H54 (cell line): ENCODE measurements at regions not wholly inside any gene's neighbourhood (a gene's known extent, or its start where the extent isn't known, plus 50 kb on each side); places are given as distances from the start of the nearest gene placed in this dataset.

Experiments
- DNase-seq: peaks from one replicate; pipeline ENCODE4 v3.0.0; 2011; ENCODE audit warnings: low spot score, mixed read lengths; ENCODE audit not compliant: insufficient read length
- FAIRE-seq: peaks from 3 replicates; lab custom pipeline; 2011; peaks lifted over from hg19 to GRCh38; lab: Jason Lieb, UNC
- POLR2A ChIP-seq: IDR thresholded peaks from 2 replicates; pipeline ENCODE4 v1.6.1; 2011; ENCODE audit warnings: low read depth, mild to moderate bottlenecking, low read length

DNA sequence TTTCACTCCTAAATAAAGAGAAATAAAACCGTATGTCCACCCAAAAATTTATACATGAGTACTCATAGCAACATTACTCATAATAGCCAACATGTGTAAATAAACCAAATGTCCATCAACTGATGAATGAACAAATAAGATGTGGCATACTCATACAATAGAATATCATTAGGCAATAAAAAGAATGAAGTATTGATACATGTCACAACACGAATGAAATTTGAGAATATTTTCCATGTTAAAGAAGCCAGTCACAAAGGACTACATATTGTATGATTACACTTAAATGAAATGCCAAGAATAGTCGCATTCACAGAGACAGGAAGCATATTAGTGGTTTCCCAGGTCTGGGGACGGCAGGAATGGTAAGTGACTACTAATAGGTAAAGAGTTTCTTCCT is 869.2 kb downstream of the IGSF11 start:
- TF ChIP-seq POLR2A, result no peak
- DNase-seq (no peak), FAIRE-seq (no peak)

DNA sequence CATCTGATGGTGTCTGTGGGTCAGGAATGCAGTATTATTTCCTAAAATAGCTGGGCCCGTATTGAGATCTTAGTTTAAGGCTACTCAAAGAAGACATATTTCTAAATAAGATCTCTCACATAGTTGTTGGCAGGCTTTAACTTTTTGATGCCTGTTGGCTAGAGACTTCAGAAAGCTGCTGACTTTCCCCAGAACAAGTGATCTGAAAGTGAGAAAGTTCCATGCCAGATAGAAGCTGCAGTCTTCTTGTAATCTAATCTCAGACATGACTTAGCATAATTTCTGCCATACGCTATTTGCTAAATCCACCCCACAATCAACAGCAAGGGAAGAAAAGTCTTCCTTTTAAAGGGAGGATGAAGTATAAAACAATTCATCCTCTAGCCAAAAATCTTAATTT is 867.1 kb downstream of the IGSF11 start:
- DNase-seq, result no peak
- no peak for FAIRE-seq

GRCh38 chr3:118168175-118168574 is 866.5 kb downstream of the IGSF11 start:
- no peak for TF ChIP-seq POLR2A
- DNase-seq, result no peak
- no peak for FAIRE-seq

More for the DNA sequence above, 867.1 kb downstream of the IGSF11 start:
- TF ChIP-seq POLR2A, result no peak

DNA sequence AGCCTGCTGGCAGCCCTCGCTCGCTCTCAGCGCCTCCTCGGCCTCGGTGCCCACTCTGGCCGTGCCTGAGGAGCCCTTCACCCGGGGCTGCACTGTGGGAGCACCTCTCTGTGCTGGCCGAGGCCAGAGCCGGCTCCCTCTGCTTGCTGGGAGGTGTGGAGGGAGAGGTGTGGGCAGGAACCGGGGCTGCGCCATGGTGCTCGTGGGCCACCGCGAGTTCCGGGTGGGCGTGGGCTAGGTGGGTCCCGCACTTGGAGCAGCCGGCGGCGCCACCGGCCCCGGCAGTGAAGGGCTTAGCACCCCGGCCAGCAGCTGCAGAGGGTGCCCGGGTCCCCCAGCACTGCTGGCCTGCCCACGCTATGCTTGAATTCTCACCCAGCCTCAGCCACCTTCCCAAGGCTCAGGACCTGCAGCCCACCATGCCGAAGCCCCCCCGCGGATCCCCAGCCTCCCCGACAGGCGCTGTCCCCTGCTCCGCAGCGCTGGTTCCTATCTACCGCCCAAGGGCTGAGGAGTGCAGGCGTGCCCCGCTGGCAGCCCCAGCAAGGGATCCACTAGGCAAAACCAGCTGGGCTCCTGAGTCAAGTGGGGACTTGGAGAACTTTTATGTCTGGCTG is 863.3 kb downstream of the IGSF11 start:
- TF ChIP-seq POLR2A, result no peak
- no peak for DNase-seq
- FAIRE-seq, result no peak

GRCh38 chr3:118180853-118181252 is 853.8 kb downstream of the IGSF11 start:
- DNase-seq, result no peak
- TF ChIP-seq POLR2A, result no peak
- FAIRE-seq, result no peak

DNA sequence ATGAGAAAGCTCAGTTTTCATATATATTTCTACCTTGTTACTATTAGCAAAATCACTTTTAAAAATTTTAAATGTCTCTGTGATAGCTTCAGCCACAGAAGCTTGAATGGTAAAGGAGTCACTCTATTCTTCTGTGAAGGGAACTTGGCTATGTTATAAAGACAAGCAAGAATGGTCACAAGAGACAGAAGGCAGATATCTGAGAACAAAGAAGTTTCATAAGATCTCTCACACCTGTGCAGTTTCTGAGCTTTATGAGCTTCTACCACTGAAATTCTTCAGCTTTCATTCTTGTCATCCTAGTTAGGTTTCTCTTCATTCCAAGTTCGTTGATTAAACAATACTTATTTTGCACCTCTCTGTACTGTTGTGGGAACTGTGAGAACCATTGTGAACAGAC is 853.4 kb downstream of the IGSF11 start:
- no peak for TF ChIP-seq POLR2A
- no peak for DNase-seq
- no peak for FAIRE-seq

DNA sequence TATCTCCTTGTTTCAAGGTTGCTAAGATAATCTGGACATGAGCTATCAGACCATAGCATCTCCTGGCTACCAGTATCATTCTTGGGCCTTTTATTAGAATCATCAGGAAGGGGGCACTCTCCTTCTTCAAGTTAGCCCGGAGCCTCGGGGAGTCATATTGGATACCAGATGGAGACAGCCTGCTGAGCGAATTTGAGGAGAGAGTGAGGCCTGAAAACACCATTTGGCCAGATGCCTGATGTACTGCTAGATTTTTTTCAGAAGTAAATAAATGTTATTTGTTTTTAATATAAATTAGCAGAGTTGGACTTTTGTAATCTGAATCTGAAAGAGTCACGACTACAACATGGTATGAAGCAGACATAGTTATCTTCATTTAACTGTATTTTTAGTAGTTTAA is 848.6 kb downstream of the IGSF11 start:
- TF ChIP-seq POLR2A, result no peak
- DNase-seq (no peak), FAIRE-seq (no peak)

GRCh38 chr3:118187221-118187620 is 847.4 kb downstream of the IGSF11 start:
- DNase-seq (no peak), FAIRE-seq (no peak)
- TF ChIP-seq POLR2A, result no peak

DNA sequence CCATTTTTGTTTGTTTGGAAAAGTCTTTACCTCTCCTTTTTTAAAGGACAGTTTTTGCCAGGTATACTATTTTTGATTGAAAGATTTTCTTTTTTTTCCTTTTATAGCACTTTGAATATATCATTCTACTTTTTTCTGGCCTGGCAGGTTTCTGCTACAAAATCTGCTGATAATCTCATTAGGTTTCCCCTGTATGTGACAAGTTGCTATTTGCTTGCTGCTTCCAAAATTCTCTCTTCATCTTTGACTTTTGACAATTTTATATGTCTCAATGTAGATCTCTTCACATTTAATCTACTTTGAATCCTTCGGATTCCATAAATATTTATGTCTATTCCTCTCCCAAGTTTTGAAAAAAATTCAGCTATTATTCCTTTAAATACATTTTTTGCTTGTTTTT is 838.5 kb downstream of the IGSF11 start:
- no peak for DNase-seq
- no peak for FAIRE-seq
- TF ChIP-seq POLR2A, result no peak

GRCh38 chr3:118199044-118199443 is 835.6 kb downstream of the IGSF11 start:
- no peak for FAIRE-seq
- DNase-seq, result no peak
- TF ChIP-seq POLR2A, result no peak

DNA sequence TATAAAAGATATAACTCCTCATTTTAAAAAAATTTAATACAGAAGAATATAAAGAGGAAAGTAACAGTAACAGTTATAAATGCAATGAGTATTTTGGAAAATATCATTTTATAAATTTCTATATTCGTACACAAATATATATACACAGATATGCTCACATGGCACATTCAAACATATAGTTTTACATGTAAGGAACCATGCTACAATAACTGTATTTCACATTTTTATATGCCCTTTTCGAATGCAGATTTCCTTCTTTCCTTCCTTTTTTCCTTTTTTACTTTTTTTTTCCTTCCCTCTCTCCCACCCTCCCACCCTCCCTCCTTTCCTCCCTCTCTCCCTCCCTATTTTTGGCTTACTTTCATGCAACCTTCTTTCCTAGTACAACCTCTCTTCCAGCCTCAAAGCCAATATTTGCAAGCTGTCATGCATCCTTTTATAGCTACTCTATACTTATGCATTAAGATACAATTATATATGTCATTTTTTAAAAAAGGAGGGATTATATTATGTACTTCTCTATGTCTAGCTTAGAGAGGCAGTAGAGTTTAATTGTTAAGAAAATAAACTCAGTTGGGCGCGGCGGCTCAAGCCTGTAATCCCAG is 830.5 kb downstream of the IGSF11 start:
- no peak for TF ChIP-seq POLR2A
- DNase-seq, result no peak
- no peak for FAIRE-seq

DNA sequence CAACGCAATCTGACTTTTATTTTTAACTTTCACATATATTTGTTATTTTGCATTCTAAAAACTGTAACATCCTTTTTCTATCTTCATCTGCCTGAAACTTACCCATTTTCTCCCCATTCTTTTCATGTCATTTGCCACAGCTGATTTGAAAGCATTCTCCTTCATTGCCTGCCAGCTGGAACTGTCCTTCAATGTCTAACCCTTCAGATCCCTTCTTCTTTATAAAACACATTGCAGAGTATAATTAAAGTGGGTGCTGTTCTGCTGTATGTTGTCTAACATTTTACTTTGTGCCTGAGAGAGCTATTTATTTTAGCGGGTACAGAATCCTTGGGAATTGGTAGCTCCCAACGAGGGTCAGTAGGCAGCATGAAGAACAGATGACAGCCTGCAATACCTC is 827.4 kb downstream of the IGSF11 start:
- TF ChIP-seq POLR2A, result no peak
- FAIRE-seq, result no peak
- no peak for DNase-seq

GRCh38 chr3:118208642-118209041 is 826.0 kb downstream of the IGSF11 start:
- no peak for TF ChIP-seq POLR2A
- FAIRE-seq, result no peak
- DNase-seq, result no peak

- DNase-seq (no peak), FAIRE-seq (no peak)
- no peak for TF ChIP-seq POLR2A
Measured at GRCh38 chr3:118213892-118214291, 820.8 kb downstream of the IGSF11 start.

DNA sequence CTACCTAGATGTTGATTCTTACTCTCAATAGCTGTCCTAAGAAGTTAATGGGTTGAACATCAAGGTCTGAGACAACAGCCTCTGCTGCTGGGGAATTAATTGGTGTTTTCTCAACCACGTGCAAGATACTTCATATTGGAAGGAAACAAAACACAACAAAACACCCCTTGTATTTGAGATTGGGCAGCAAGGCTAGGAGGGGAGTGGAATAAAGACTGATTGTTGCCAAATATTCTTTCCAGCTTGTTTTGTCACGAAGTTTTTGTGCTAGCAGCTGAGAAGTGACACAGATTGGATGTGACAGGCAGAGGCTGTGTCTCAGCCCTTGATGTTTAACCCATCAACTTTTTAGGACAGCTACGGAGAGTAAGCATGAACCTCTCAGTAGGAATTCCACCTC is 808.4 kb downstream of the IGSF11 start:
- TF ChIP-seq POLR2A, result no peak
- DNase-seq (no peak), FAIRE-seq (no peak)

DNA sequence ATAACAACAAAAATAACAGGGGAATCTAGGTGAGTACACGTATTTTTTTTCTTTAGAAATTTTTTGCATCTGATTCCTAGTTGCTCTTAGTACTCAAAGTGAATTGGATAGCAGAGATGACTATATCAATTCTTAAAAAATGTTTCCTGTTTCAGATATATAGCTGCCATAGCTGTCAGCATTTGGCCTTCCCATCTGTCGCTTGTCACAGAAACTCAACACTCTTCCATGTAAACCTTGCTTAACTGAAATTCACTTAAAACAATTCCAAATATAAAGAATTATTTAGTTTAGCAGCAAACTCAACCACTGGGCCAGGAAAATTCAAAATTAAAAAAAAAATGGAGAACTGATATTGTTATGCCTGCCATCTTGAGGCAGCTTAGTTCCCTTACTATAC is 807.5 kb downstream of the IGSF11 start:
- no peak for DNase-seq
- FAIRE-seq, result no peak
- no peak for TF ChIP-seq POLR2A
